ENCODE measurements at regions not wholly inside any gene's neighbourhood (a gene's known extent, or its start where the extent isn't known, plus 50 kb on each side); places are given as distances from the start of the nearest gene placed in this dataset.

GRCh38 chr11:30717641-30718040 is 131.5 kb upstream of the MPPED2 start:
- Histone ChIP-seq H3K4me3 (ENCODE audit: low read depth in 2 of 2, low read length in 1 of 2) (no peak overlapping the region), H3K27ac (ENCODE audit: low read depth in 2 of 2, low read length in 1 of 2) (no peak overlapping the region), H3K27me3 (ENCODE audit: insufficient read depth) (no peaks in the 10 kb centered on the region), H3K9me3 (no peaks in the 10 kb centered on the region), H3K9me2 (no peaks in the 10 kb centered on the region), H3K36me3 (replicated peaks in 1 of 2; ENCODE audit: control insufficient read depth in 1 of 2, insufficient read depth in 2 of 2, low read length in 1 of 2) (no peaks in the 10 kb centered on the region), H3K4me1 (ENCODE audit: control insufficient read depth in 1 of 2, insufficient read depth in 2 of 2, low read depth in 1 of 2, low read length in 1 of 2) (no peaks in the 10 kb centered on the region; a peak in 1 of 4 replicates), H3K79me2 (ENCODE audit: insufficient read depth) (no peaks in the 10 kb centered on the region), H2AFZ (ENCODE audit: low read depth) (no peak overlapping the region), H3K4me2 (no peak overlapping the region), H3F3A (replicated peaks; ENCODE audit: insufficient read depth) (no peaks in the 10 kb centered on the region), H3K9ac (no peak overlapping the region), H4K20me1 (ENCODE audit: insufficient read depth) (no peaks in the 10 kb centered on the region)
- 47% methylated on average over 7 of the region's 7 CpGs for WGBS (ENCODE audit: low lambda C conversion rate)
- DNase-seq: no peak
- no peak for TF ChIP-seq CHD2 (IDR thresholded peaks at IDR 0.05; ENCODE audit: low read length, partially characterized antibody)
- no peak for TF ChIP-seq PBX3 (IDR thresholded peaks at IDR 0.05)
- POLR2A ChIA-PET: no interaction called here
- CTCF ChIA-PET: no interaction called here

- Histone ChIP-seq H4K20me1 (ENCODE audit: insufficient read depth) (no peaks in the 10 kb centered on the region), H3K27me3 (ENCODE audit: insufficient read depth) (no peaks in the 10 kb centered on the region), H2AFZ (ENCODE audit: low read depth) (no peak overlapping the region), H3K4me3 (ENCODE audit: low read depth in 2 of 2, low read length in 1 of 2) (no peak overlapping the region), H3K27ac (ENCODE audit: low read depth in 2 of 2, low read length in 1 of 2) (no peak overlapping the region), H3F3A (replicated peaks; ENCODE audit: insufficient read depth) (no peaks in the 10 kb centered on the region), H3K4me1 (ENCODE audit: control insufficient read depth in 1 of 2, insufficient read depth in 2 of 2, low read depth in 1 of 2, low read length in 1 of 2) (no peaks in the 10 kb centered on the region; a peak in 1 of 4 replicates), H3K36me3 (replicated peaks in 1 of 2; ENCODE audit: control insufficient read depth in 1 of 2, insufficient read depth in 2 of 2, low read length in 1 of 2) (no peaks in the 10 kb centered on the region), H3K79me2 (ENCODE audit: insufficient read depth) (no peaks in the 10 kb centered on the region), H3K9me2 (no peaks in the 10 kb centered on the region), H3K9me3 (no peaks in the 10 kb centered on the region), H3K9ac (no peak overlapping the region), H3K4me2 (no peak overlapping the region)
- POLR2A ChIA-PET: no interaction called here
- WGBS (ENCODE audit: low lambda C conversion rate): 34% methylated on average over 3 of the region's 3 CpGs
- no peak for DNase-seq
- CTCF ChIA-PET: interaction anchor here (0.6 kb wide), 1 partner anchor 309 kb away, joined by 3 read pairs; no protein-coding TSS in a partner anchor
- no peak for TF ChIP-seq CTCF (IDR thresholded peaks at IDR 0.05)
- no peak for TF ChIP-seq TAF1 (IDR thresholded peaks at IDR 0.05; ENCODE audit: borderline replicate concordance, low read depth, low read length)
- TF ChIP-seq RXRA (IDR thresholded peaks at IDR 0.05; ENCODE audit: borderline replicate concordance, low read depth): no peak
- TF ChIP-seq RCOR1 (IDR thresholded peaks at IDR 0.05; ENCODE audit: low read length): no peak
Measured at GRCh38 chr11:30717009-30717408, 130.9 kb upstream of the MPPED2 start.

- no peak for TF ChIP-seq TAF1 (IDR thresholded peaks at IDR 0.05; ENCODE audit: borderline replicate concordance, low read depth, low read length)
- TF ChIP-seq USF2 (IDR thresholded peaks at IDR 0.05; ENCODE audit: borderline replicate concordance, low read depth, low read length): no peak
- TF ChIP-seq CTCF (IDR thresholded peaks at IDR 0.05): no peak
- TF ChIP-seq JUND (IDR thresholded peaks at IDR 0.05): no peak
- ChIA-PET POLR2A (no interaction called here), CTCF (interaction anchor here (1.0 to 1.2 kb wide), 2 partner anchors 9 to 34 kb away, joined by 3 read pairs; no protein-coding TSS in a partner anchor)
- Histone ChIP-seq H2AFZ (ENCODE audit: low read depth) (no peak overlapping the region), H3K9me3 (no peaks in the 10 kb centered on the region), H3K9ac (no peak overlapping the region), H3K9me2 (no peaks in the 10 kb centered on the region), H3F3A (replicated peaks; ENCODE audit: insufficient read depth) (no peaks in the 10 kb centered on the region), H3K4me2 (no peak overlapping the region), H3K27ac (ENCODE audit: low read depth in 2 of 2, low read length in 1 of 2) (no peak overlapping the region), H3K4me1 (ENCODE audit: control insufficient read depth in 1 of 2, insufficient read depth in 2 of 2, low read depth in 1 of 2, low read length in 1 of 2) (no peaks in the 10 kb centered on the region; a peak in 1 of 4 replicates), H3K36me3 (replicated peaks in 1 of 2; ENCODE audit: control insufficient read depth in 1 of 2, insufficient read depth in 2 of 2, low read length in 1 of 2) (no peaks in the 10 kb centered on the region), H4K20me1 (ENCODE audit: insufficient read depth) (no peaks in the 10 kb centered on the region), H3K4me3 (ENCODE audit: low read depth in 2 of 2, low read length in 1 of 2) (no peak overlapping the region), H3K27me3 (ENCODE audit: insufficient read depth) (no peaks in the 10 kb centered on the region), H3K79me2 (ENCODE audit: insufficient read depth) (no peaks in the 10 kb centered on the region)
- 19% methylated on average over 2 of the region's 2 CpGs for WGBS (ENCODE audit: low lambda C conversion rate)
- DNase-seq: no peak
Measured at GRCh38 chr11:30712749-30713148, 126.6 kb upstream of the MPPED2 start.

Measured in SK-N-SH (cell line).